ENCODE measurements at regions not wholly inside any gene's neighbourhood (a gene's known extent, or its start where the extent isn't known, plus 50 kb on each side); places are given as distances from the start of the nearest gene placed in this dataset.

DNA sequence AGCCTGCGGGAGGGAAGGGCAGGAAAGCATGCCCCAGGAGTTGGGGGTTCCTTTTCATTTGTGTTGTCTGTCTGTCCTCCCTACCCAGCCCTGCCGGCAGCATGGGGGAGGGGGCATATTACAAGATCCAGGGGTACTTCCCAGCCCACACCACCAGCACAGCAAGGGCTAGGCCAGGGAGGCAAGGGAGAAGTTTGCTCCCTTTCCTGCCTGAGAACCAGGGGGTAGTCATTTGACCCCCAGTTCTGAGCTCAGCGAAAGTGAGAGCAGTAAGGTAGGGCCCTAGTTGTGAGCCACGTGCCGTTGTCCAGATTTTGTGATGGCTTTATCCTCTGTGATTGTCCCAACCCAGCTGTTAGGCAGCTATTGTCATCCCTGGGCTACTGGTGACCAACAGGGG is 364.7 kb downstream of the BCL11B start:
- Histone ChIP-seq H3K27me3 (no peaks in the 10 kb centered on the region), H3K36me3 (no peaks in the 10 kb centered on the region), H3K9me3 (no peaks in the 10 kb centered on the region), H3K27ac (peak overlapping the region; percentile 39), H3K4me3 (no peak overlapping the region), H3K4me1 (peaks cover 51% of the 10 kb centered on the region)
- TF ChIP-seq POLR2AphosphoS5 (IDR thresholded peaks at IDR 0.05), result no peak
- TF ChIP-seq, protein P1, sequence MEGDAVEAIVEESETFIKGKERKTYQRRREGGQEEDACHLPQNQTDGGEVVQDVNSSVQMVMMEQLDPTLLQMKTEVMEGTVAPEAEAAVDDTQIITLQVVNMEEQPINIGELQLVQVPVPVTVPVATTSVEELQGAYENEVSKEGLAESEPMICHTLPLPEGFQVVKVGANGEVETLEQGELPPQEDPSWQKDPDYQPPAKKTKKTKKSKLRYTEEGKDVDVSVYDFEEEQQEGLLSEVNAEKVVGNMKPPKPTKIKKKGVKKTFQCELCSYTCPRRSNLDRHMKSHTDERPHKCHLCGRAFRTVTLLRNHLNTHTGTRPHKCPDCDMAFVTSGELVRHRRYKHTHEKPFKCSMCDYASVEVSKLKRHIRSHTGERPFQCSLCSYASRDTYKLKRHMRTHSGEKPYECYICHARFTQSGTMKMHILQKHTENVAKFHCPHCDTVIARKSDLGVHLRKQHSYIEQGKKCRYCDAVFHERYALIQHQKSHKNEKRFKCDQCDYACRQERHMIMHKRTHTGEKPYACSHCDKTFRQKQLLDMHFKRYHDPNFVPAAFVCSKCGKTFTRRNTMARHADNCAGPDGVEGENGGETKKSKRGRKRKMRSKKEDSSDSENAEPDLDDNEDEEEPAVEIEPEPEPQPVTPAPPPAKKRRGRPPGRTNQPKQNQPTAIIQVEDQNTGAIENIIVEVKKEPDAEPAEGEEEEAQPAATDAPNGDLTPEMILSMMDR (IDR thresholded peaks at IDR 0.05), result no peak
- no peak for TF ChIP-seq POLR2A (IDR thresholded peaks at IDR 0.05)
- 75% methylated on average over 4 of the region's 5 CpGs for WGBS
- DNase-seq (ENCODE audit: low spot score in 2 of 2), result no peak

DNA sequence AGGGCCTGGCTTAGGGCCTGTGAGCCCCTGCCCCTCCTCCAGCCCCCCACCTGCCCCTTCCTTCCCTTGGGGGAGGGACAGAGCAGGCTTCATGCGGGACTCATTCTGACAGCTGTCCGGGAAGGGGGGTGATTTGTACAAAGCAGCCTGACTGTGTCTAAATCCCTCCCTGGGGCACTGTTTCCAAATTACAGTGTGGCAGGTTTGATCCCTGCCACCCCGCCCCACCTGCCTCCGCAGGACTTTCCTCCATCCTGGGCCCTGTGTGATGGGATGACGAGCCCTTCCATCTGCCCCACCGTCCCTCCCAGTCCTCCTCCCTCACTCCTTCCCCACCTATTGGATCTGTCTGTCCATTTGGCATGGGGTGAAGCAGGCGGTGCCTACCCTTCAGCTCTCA is 363.9 kb downstream of the BCL11B start:
- Histone ChIP-seq H3K4me3 (no peak overlapping the region), H3K27ac (no peak overlapping the region), H3K9me3 (no peaks in the 10 kb centered on the region), H3K36me3 (no peaks in the 10 kb centered on the region), H3K27me3 (no peaks in the 10 kb centered on the region), H3K4me1 (peaks cover 46% of the 10 kb centered on the region)
- 70% methylated on average over 6 of the region's 7 CpGs for WGBS
- TF ChIP-seq, protein P1 (IDR thresholded peaks at IDR 0.05), result no peak
- TF ChIP-seq POLR2A (IDR thresholded peaks at IDR 0.05) (no peak), EP300 (IDR thresholded peaks at IDR 0.05) (no peak), POLR2AphosphoS5 (IDR thresholded peaks at IDR 0.05) (no peak)
- no peak for DNase-seq (ENCODE audit: low spot score in 2 of 2)

DNA sequence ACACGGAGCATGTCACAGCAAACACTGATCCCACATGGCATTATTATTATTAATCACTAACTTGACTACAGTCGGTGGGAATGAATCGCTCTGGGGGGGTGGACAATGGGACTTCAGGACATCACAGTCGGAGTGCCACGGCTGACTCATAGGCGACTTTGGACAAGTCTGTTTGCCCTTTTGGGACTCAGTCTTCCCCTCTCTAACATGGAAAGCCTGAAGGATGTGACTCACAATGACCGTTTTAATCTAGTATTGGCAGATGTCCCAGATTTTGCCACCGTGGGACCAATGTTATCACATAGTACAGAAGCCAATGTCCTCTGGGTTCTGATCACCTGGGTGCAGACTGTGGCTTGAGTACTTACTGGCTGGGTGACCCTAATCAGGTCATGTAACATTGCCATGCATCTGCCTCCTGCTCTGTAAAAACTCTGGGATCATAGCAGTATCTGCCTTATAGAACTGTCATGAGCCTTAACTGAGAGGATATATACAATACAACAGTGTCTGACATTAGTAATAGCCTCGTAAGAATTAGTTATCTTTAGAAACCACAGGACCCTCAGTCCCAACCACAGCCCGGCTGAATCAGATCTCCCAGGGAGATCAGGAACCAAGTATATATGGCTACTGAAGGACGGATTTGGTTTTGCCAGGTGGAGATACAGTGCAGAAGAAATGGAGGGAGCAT is 362.6 kb downstream of the BCL11B start:
- 63% methylated on average over 11 of the region's 11 CpGs for WGBS
- Histone ChIP-seq H3K27ac (no peak overlapping the region), H3K4me3 (no peak overlapping the region), H3K9me3 (no peaks in the 10 kb centered on the region), H3K4me1 (peaks cover 34% of the 10 kb centered on the region), H3K27me3 (no peaks in the 10 kb centered on the region), H3K36me3 (no peaks in the 10 kb centered on the region)
- DNase-seq (ENCODE audit: low spot score in 2 of 2), result no peak
- no peak for TF ChIP-seq EP300 (IDR thresholded peaks at IDR 0.05)
- TF ChIP-seq POLR2A (IDR thresholded peaks at IDR 0.05), result no peak
- no peak for TF ChIP-seq POLR2AphosphoS5 (IDR thresholded peaks at IDR 0.05)
- TF ChIP-seq, protein P1 (IDR thresholded peaks at IDR 0.05), result no peak

DNA sequence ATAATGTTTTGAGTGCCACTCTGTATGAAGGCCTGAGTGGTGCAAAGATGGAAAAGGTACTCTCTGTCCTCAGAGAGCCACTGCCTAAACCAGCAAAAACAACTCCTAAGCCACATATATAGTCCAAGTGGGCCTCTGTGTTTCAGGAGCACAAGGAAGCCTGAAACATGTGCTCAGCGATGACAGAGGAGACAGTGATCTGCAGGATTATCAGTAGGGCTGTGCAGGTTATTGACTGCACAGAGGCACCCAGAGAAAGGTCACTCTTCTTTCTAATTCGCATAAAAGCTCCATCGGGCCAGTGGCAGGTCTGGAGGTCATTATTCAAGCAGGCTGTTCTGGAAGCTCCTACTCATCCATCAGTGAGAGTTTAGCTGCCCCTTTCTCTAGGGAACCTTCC is 361.9 kb downstream of the BCL11B start:
- Histone ChIP-seq H3K4me3 (no peak overlapping the region), H3K9me3 (no peaks in the 10 kb centered on the region), H3K27me3 (no peaks in the 10 kb centered on the region), H3K36me3 (no peaks in the 10 kb centered on the region), H3K27ac (no peak overlapping the region), H3K4me1 (peaks cover 29% of the 10 kb centered on the region)
- DNase-seq (ENCODE audit: low spot score in 2 of 2), result no peak
- TF ChIP-seq EP300 (IDR thresholded peaks at IDR 0.05) (no peak), POLR2AphosphoS5 (IDR thresholded peaks at IDR 0.05) (no peak), POLR2A (IDR thresholded peaks at IDR 0.05) (no peak)
- TF ChIP-seq, protein P1 (IDR thresholded peaks at IDR 0.05), result no peak
- WGBS, result 90% methylated on average over 2 of the region's 3 CpGs

DNA sequence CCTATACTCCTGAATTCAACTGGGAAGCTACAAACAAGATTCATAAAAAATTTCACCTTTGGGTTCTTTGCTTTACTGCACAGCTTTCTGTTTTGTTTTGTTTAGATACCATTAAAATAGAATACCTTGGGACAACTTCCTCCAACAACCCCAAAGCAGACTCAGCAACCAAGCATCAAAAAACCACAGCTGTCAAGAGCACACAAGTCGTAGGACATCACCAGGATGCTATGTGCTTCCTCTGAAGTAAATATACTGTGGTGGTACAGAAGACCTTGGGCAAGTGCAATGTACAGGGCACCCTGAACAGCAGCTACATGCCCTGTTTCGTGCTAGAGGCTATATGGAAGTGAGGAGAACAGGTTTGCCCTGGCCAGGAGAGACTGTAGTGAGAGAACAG is 359.3 kb downstream of the BCL11B start:
- no peaks in the 10 kb centered on the region for H3K27me3 ChIP-seq
- peaks cover 22% of the 10 kb centered on the region for H3K4me1 ChIP-seq
- H3K4me3 ChIP-seq, result no peak overlapping the region
- H3K27ac ChIP-seq, result no peak overlapping the region
- no peaks in the 10 kb centered on the region for H3K9me3 ChIP-seq
- TF ChIP-seq EP300 (IDR thresholded peaks at IDR 0.05) (no peak), POLR2AphosphoS5 (IDR thresholded peaks at IDR 0.05) (no peak), POLR2A (IDR thresholded peaks at IDR 0.05) (no peak)
- TF ChIP-seq, protein P1 (IDR thresholded peaks at IDR 0.05), result no peak
- WGBS, result 78% methylated on average over 2 of the region's 2 CpGs
- H3K36me3 ChIP-seq, result no peaks in the 10 kb centered on the region
- DNase-seq (ENCODE audit: low spot score in 2 of 2), result no peak

Data from suprapubic skin (tissue), 4 donors.